Duodenal mucosa (tissue), 2 donors: ENCODE measurements at regions not wholly inside any gene's neighbourhood (a gene's known extent, or its start where the extent isn't known, plus 50 kb on each side); places are given as distances from the start of the nearest gene placed in this dataset.
"Not testable (repeated sequence)": the region's sequence is repeated elsewhere in the genome, so short reads cannot be mapped to it uniquely, and the experiment has no call there.

ENCODE experiments used
- H3K27ac ChIP-seq: one replicate; pipeline ENCODE4 v1.7.0; 2013; ENCODE audit warnings: low read depth, low read length
- H3K27me3 ChIP-seq, 2 donors: one replicate each; pipeline ENCODE4 v1.7.0; 2013; ENCODE audit warnings: low read length in 2 of 2, control low read depth in 1 of 2; ENCODE audit not compliant: insufficient read depth in 2 of 2, control insufficient read depth in 1 of 2
- H3K36me3 ChIP-seq, 2 donors: one replicate each; pipeline ENCODE4 v1.7.0; 2013; ENCODE audit warnings: low read length in 2 of 2, control low read depth in 1 of 2; ENCODE audit not compliant: insufficient read depth in 2 of 2, control insufficient read depth in 1 of 2
- H3K4me1 ChIP-seq, 2 donors: one replicate each; pipeline ENCODE4 v1.7.0; 2013; ENCODE audit warnings: low read length in 2 of 2, control low read depth in 1 of 2; ENCODE audit not compliant: insufficient read depth in 2 of 2, control insufficient read depth in 1 of 2
- H3K4me3 ChIP-seq, 2 donors: one replicate each; pipeline ENCODE4 v1.7.0; 2013; ENCODE audit warnings: low read length in 2 of 2, low read depth in 1 of 2
- H3K9ac ChIP-seq, 2 donors: one replicate each; pipeline ENCODE4 v1.7.0; 2013; ENCODE audit warnings: low read length in 2 of 2, low read depth in 1 of 2
- H3K9me3 ChIP-seq, 2 donors: one replicate each; pipeline ENCODE4 v1.7.0; 2013; ENCODE audit warnings: low read length in 2 of 2, control low read depth in 1 of 2; ENCODE audit not compliant: control insufficient read depth in 1 of 2

GRCh38 chr2:184416146-184416913 is 182.0 kb upstream of the ZNF804A start:
- H3K9me3 ChIP-seq: no peaks in the 10 kb centered on the region
- no peak overlapping the region for H3K27ac ChIP-seq
- H3K36me3 ChIP-seq: no peaks in the 10 kb centered on the region
- H3K27me3 ChIP-seq: no peaks in the 10 kb centered on the region
- H3K4me1 ChIP-seq: no peaks in the 10 kb centered on the region
- H3K4me3 ChIP-seq: no peak overlapping the region
- H3K9ac ChIP-seq: no peak overlapping the region

GRCh38 chr2:184419744-184420143 is 178.6 kb upstream of the ZNF804A start:
- Histone ChIP-seq H3K27ac (no peak overlapping the region), H3K4me1 (no peaks in the 10 kb centered on the region), H3K36me3 (no peaks in the 10 kb centered on the region), H3K4me3 (no peak overlapping the region), H3K9me3 (no peaks in the 10 kb centered on the region), H3K27me3 (no peaks in the 10 kb centered on the region), H3K9ac (no peak overlapping the region)

GRCh38 chr2:184421456-184421855 is 176.9 kb upstream of the ZNF804A start:
- not testable (repeated sequence) for H3K27ac ChIP-seq, H3K9me3 ChIP-seq, H3K36me3 ChIP-seq, H3K4me1 ChIP-seq, H3K27me3 ChIP-seq, H3K4me3 ChIP-seq, H3K9ac ChIP-seq

GRCh38 chr2:184425083-184425482 is 173.2 kb upstream of the ZNF804A start:
- Histone ChIP-seq H3K9ac (no peak overlapping the region), H3K36me3 (no peaks in the 10 kb centered on the region), H3K9me3 (no peaks in the 10 kb centered on the region), H3K27ac (no peak overlapping the region), H3K4me1 (no peaks in the 10 kb centered on the region), H3K4me3 (no peak overlapping the region), H3K27me3 (no peaks in the 10 kb centered on the region)

GRCh38 chr2:184444217-184444616 is 154.1 kb upstream of the ZNF804A start:
- no peaks in the 10 kb centered on the region for H3K4me1 ChIP-seq
- H3K9ac ChIP-seq: no peak overlapping the region
- no peak overlapping the region for H3K27ac ChIP-seq
- no peaks in the 10 kb centered on the region for H3K36me3 ChIP-seq
- H3K27me3 ChIP-seq: no peaks in the 10 kb centered on the region
- H3K9me3 ChIP-seq: no peaks in the 10 kb centered on the region
- no peak overlapping the region for H3K4me3 ChIP-seq

- H3K36me3 ChIP-seq: no peaks in the 10 kb centered on the region
- H3K4me1 ChIP-seq: no peaks in the 10 kb centered on the region
- no peaks in the 10 kb centered on the region for H3K27me3 ChIP-seq
- no peaks in the 10 kb centered on the region for H3K9me3 ChIP-seq
- H3K27ac ChIP-seq: no peak overlapping the region
- no peak overlapping the region for H3K9ac ChIP-seq
- no peak overlapping the region for H3K4me3 ChIP-seq
Measured at GRCh38 chr2:184444623-184445223, 153.6 kb upstream of the ZNF804A start.

- Histone ChIP-seq H3K27ac (no peak overlapping the region), H3K27me3 (no peaks in the 10 kb centered on the region), H3K36me3 (no peaks in the 10 kb centered on the region), H3K4me3 (no peak overlapping the region), H3K9me3 (no peaks in the 10 kb centered on the region), H3K4me1 (no peaks in the 10 kb centered on the region), H3K9ac (no peak overlapping the region)
Measured at GRCh38 chr2:184449760-184450159, 148.6 kb upstream of the ZNF804A start.

- no peaks in the 10 kb centered on the region for H3K9me3 ChIP-seq
- no peaks in the 10 kb centered on the region for H3K4me1 ChIP-seq
- no peak overlapping the region for H3K27ac ChIP-seq
- no peaks in the 10 kb centered on the region for H3K36me3 ChIP-seq
- H3K27me3 ChIP-seq: no peaks in the 10 kb centered on the region
- no peak overlapping the region for H3K9ac ChIP-seq
- H3K4me3 ChIP-seq: no peak overlapping the region
Measured at GRCh38 chr2:184452907-184453306, 145.4 kb upstream of the ZNF804A start.

GRCh38 chr2:184455624-184456023 is 142.7 kb upstream of the ZNF804A start:
- no peaks in the 10 kb centered on the region for H3K9me3 ChIP-seq
- H3K27me3 ChIP-seq: no peaks in the 10 kb centered on the region
- no peak overlapping the region for H3K9ac ChIP-seq
- H3K4me3 ChIP-seq: no peak overlapping the region
- H3K36me3 ChIP-seq: no peaks in the 10 kb centered on the region
- H3K27ac ChIP-seq: no peak overlapping the region
- H3K4me1 ChIP-seq: no peaks in the 10 kb centered on the region

GRCh38 chr2:184456693-184457092 is 141.6 kb upstream of the ZNF804A start:
- not testable (repeated sequence) for H3K4me1 ChIP-seq, H3K9me3 ChIP-seq, H3K27ac ChIP-seq, H3K9ac ChIP-seq, H3K36me3 ChIP-seq, H3K27me3 ChIP-seq, H3K4me3 ChIP-seq
